A673 (cell line): ENCODE measurements at regions not wholly inside any gene's neighbourhood (a gene's known extent, or its start where the extent isn't known, plus 50 kb on each side); places are given as distances from the start of the nearest gene placed in this dataset.

Source experiments
- EZH2 ChIP-seq: fragments of 200-600 bp; sonication (generic); IDR thresholded peaks from 2 replicates; pipeline ENCODE4 v1.6.1; 2017; ENCODE audit warnings: borderline replicate concordance, low read depth, mild to moderate bottlenecking, mixed read lengths, antibody characterized with exemption, low read length; ENCODE audit not compliant: poor library complexity, severe bottlenecking
- TF ChIP-seq, protein P1 (sequence below): fragments of 300-800, 200-600 bp; sonication (generic); conservative IDR thresholded peaks from 2 replicates; pipeline ENCODE4 v1.5.1; 2017; ENCODE audit warnings: low read depth, mild to moderate bottlenecking, antibody characterized with exemption, low read length, moderate library complexity, mixed read lengths

DNA sequence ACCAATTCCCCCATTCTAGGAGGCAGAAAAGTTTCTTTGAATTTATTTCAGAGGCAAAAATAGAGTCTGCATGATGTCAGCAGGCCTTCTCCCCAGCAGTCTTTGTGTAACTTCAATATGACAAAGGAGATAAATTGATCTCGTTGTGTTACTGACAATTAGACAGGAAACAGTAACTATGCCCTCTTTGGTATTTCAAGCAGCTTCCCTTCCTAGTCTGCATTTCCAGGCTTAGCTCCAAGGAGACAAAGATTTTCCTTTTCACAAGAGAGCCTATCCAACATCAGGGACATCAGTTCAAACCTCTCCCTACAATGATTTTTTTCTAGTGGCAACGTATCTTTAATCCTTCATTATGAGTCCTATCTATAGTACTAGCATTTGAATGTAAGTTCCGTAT is 245.9 kb upstream of the HSF2 start:
- TF ChIP-seq, protein P1, sequence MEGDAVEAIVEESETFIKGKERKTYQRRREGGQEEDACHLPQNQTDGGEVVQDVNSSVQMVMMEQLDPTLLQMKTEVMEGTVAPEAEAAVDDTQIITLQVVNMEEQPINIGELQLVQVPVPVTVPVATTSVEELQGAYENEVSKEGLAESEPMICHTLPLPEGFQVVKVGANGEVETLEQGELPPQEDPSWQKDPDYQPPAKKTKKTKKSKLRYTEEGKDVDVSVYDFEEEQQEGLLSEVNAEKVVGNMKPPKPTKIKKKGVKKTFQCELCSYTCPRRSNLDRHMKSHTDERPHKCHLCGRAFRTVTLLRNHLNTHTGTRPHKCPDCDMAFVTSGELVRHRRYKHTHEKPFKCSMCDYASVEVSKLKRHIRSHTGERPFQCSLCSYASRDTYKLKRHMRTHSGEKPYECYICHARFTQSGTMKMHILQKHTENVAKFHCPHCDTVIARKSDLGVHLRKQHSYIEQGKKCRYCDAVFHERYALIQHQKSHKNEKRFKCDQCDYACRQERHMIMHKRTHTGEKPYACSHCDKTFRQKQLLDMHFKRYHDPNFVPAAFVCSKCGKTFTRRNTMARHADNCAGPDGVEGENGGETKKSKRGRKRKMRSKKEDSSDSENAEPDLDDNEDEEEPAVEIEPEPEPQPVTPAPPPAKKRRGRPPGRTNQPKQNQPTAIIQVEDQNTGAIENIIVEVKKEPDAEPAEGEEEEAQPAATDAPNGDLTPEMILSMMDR = no peak
- no peak for TF ChIP-seq EZH2
